Breast epithelium (tissue), 3 donors: ENCODE measurements at regions not wholly inside any gene's neighbourhood (a gene's known extent, or its start where the extent isn't known, plus 50 kb on each side); places are given as distances from the start of the nearest gene placed in this dataset.

Experiments used
- CTCF ChIP-seq, 3 donors: fragments of 450-650 bp; IDR thresholded peaks; one replicate each; pipeline ENCODE4 v1.5.1; 2016 to 2017; ENCODE audit warnings: antibody characterized with exemption in 3 of 3, mild to moderate bottlenecking in 3 of 3, moderate library complexity in 3 of 3
- POLR2AphosphoS5 ChIP-seq, 3 donors: sonication (generic); formaldehyde crosslinking; IDR thresholded peaks; one replicate each; pipeline ENCODE4 v1.6.1; 2017; ENCODE audit warnings: antibody characterized with exemption in 3 of 3

DNA sequence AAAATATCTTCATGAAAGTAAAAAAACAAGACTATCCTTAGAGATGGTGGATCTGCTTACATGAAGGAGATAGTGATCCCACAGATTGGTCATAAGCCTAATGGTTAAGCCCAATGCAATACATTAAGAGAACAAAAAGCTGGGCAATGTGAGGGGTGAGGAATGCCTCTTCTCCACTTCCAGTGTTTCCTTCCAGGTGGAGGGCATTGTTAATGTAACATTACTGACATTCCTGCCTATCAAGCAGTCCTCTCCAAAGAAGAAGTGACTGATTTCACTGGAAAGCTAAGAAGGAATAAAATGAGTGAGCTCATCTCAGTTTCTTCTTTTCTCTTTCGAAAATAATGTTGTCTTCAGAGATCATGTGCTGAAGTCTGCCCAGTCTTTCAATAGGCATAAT, 207.8 kb downstream of the RAB38 start:
- no peak for TF ChIP-seq CTCF (IDR thresholded peaks at IDR 0.05)
- TF ChIP-seq POLR2AphosphoS5 (IDR thresholded peaks at IDR 0.05), result no peak
